NCI-H460 (cell line): ENCODE measurements at regions not wholly inside any gene's neighbourhood (a gene's known extent, or its start where the extent isn't known, plus 50 kb on each side); places are given as distances from the start of the nearest gene placed in this dataset.

ENCODE experiments used
- DNase-seq: peaks from one replicate; pipeline ENCODE4 v3.0.0-alpha.2; 2016; ENCODE audit warnings: low read depth; ENCODE audit errors: extremely low read depth

- no peak for DNase-seq
Measured at GRCh38 chr12:29996993-29997392, 213.3 kb upstream of the TMTC1 start.

GRCh38 chr12:29992366-29992765 is 208.6 kb upstream of the TMTC1 start:
- DNase-seq: no peak

- no peak for DNase-seq
Measured at GRCh38 chr12:29991924-29992323, 208.2 kb upstream of the TMTC1 start.

GRCh38 chr12:29990971-29991370 is 207.2 kb upstream of the TMTC1 start:
- no peak for DNase-seq

- DNase-seq: no peak
Measured at GRCh38 chr12:29983851-29984250, 200.1 kb upstream of the TMTC1 start.

GRCh38 chr12:29980304-29980703 is 196.6 kb upstream of the TMTC1 start:
- no peak for DNase-seq

- no peak for DNase-seq
Measured at GRCh38 chr12:29971446-29971845, 187.7 kb upstream of the TMTC1 start.

GRCh38 chr12:29970501-29970900 is 186.8 kb upstream of the TMTC1 start:
- no peak for DNase-seq

- DNase-seq: no peak
Measured at GRCh38 chr12:29962276-29963035, 178.7 kb upstream of the TMTC1 start.

GRCh38 chr12:29961231-29961630 is 177.5 kb upstream of the TMTC1 start:
- DNase-seq: no peak

- DNase-seq: no peak
Measured at GRCh38 chr12:29960122-29960521, 176.4 kb upstream of the TMTC1 start.

GRCh38 chr12:29957835-29958234 is 174.1 kb upstream of the TMTC1 start:
- no peak for DNase-seq

- DNase-seq: no peak
Measured at GRCh38 chr12:29945904-29946303, 162.2 kb upstream of the TMTC1 start.

- no peak for DNase-seq
Measured at GRCh38 chr12:29944269-29945000, 160.7 kb upstream of the TMTC1 start.

GRCh38 chr12:29943683-29944082 is 159.9 kb upstream of the TMTC1 start:
- DNase-seq: no peak

GRCh38 chr12:29940811-29941210 is 157.1 kb upstream of the TMTC1 start:
- no peak for DNase-seq

- no peak for DNase-seq
Measured at GRCh38 chr12:29930503-29930902, 146.8 kb upstream of the TMTC1 start.

GRCh38 chr12:29929295-29929694 is 145.6 kb upstream of the TMTC1 start:
- no peak for DNase-seq

GRCh38 chr12:29921307-29921706 is 137.6 kb upstream of the TMTC1 start:
- no peak for DNase-seq

- DNase-seq: no peak
Measured at GRCh38 chr12:29908157-29908556, 124.4 kb upstream of the TMTC1 start.

GRCh38 chr12:29907461-29907860 is 123.7 kb upstream of the TMTC1 start:
- no peak for DNase-seq

- DNase-seq: no peak
Measured at GRCh38 chr12:29902043-29902442, 118.3 kb upstream of the TMTC1 start.
